Anterior cingulate cortex (tissue), 58 donors: ENCODE measurements at regions not wholly inside any gene's neighbourhood (a gene's known extent, or its start where the extent isn't known, plus 50 kb on each side); places are given as distances from the start of the nearest gene placed in this dataset.

Source experiments
- DNase-seq, 58 donors: peaks; one replicate each; lab custom pipeline; 2025; lab: John Stamatoyannopoulos, UW

GRCh38 chr10:3527869-3528268 is 257.1 kb downstream of the KLF6 start:
- no peak for DNase-seq

- DNase-seq: no peak
These were observed 258.1 kb downstream of the KLF6 start for GRCh38 chr10:3526727-3527501.

- peak in 10 of 58 donors; percentile 6 to 67 (median 14) for DNase-seq
These were observed 259.1 kb downstream of the KLF6 start for GRCh38 chr10:3525832-3526449.

- DNase-seq: no peak
These were observed 260.7 kb downstream of the KLF6 start for GRCh38 chr10:3524086-3524960.

- DNase-seq: no peak
These were observed 261.5 kb downstream of the KLF6 start for GRCh38 chr10:3523309-3524050.

- DNase-seq: peak in 1 of 58 donors; percentile 14
These were observed 268.1 kb downstream of the KLF6 start for GRCh38 chr10:3516923-3517255.

GRCh38 chr10:3516234-3516922 is 268.6 kb downstream of the KLF6 start:
- peak in 1 of 58 donors; percentile 49 for DNase-seq

GRCh38 chr10:3514691-3515090 is 270.3 kb downstream of the KLF6 start:
- no peak for DNase-seq

GRCh38 chr10:3512263-3512662 is 272.7 kb downstream of the KLF6 start:
- no peak for DNase-seq

GRCh38 chr10:3511483-3511882 is 273.5 kb downstream of the KLF6 start:
- no peak for DNase-seq

- DNase-seq: no peak
These were observed 274.3 kb downstream of the KLF6 start for GRCh38 chr10:3510741-3511140.

GRCh38 chr10:3509355-3509754 is 275.7 kb downstream of the KLF6 start:
- DNase-seq: no peak

GRCh38 chr10:3503299-3503698 is 281.7 kb downstream of the KLF6 start:
- no peak for DNase-seq

- no peak for DNase-seq
These were observed 282.3 kb downstream of the KLF6 start for GRCh38 chr10:3502673-3503072.

GRCh38 chr10:3500408-3500856 is 284.6 kb downstream of the KLF6 start:
- peak in 47 of 58 donors; percentile 12 to 83 (median 52) for DNase-seq

- no peak for DNase-seq
These were observed 285.9 kb downstream of the KLF6 start for GRCh38 chr10:3499120-3499519.

GRCh38 chr10:3497581-3497980 is 287.4 kb downstream of the KLF6 start:
- DNase-seq: no peak

GRCh38 chr10:3496138-3496537 is 288.9 kb downstream of the KLF6 start:
- DNase-seq: no peak

GRCh38 chr10:3495281-3495680 is 289.7 kb downstream of the KLF6 start:
- no peak for DNase-seq

- no peak for DNase-seq
These were observed 290.2 kb downstream of the KLF6 start for GRCh38 chr10:3494838-3495230.
